Prostate gland (tissue), 2 donors: ENCODE measurements at regions not wholly inside any gene's neighbourhood (a gene's known extent, or its start where the extent isn't known, plus 50 kb on each side); places are given as distances from the start of the nearest gene placed in this dataset.

Experiments
- POLR2A ChIP-seq: fragments of 450-650 bp; IDR thresholded peaks from one replicate; pipeline ENCODE4 v1.6.1; 2016; ENCODE audit warnings: antibody characterized with exemption, mild to moderate bottlenecking
- POLR2AphosphoS5 ChIP-seq: sonication (generic); formaldehyde crosslinking; IDR thresholded peaks from one replicate; pipeline ENCODE4 v1.6.1; 2017; ENCODE audit warnings: antibody characterized with exemption
- TF ChIP-seq, protein P1 (sequence below), 4 experiments: fragments of 200-600 bp in 2 of 4; fragments of 450-650 bp in 2 of 4; sonication (generic) in 2 of 4; IDR thresholded peaks; 1 replicate in 3 of 4; 2 replicates in 1 of 4; pipeline ENCODE4 v1.5.1; 2016 to 2019; ENCODE audit warnings: antibody characterized with exemption in 4 of 4, mild to moderate bottlenecking in 2 of 4, moderate library complexity in 2 of 4

DNA sequence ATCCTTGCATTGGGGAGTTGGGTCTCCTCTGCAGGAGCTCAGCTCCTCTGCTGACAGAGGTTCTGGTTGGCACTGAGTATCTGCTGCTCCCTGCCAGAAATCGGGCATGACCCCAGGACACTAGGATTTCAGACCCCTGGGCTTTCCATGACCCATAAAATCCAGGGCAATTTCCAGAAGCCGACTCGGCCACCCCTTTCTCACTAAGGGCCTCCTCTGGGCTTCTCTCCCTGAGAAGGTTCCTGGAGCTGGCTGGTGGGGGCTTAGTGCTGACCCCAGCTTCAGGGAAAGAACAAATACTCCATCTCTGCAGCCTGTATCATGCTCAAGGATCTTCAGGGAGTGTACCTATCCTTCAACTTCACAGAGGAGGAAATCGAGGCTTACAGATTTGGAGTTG lies 603.4 kb downstream of the PTPRU start:
- TF ChIP-seq, protein P1, sequence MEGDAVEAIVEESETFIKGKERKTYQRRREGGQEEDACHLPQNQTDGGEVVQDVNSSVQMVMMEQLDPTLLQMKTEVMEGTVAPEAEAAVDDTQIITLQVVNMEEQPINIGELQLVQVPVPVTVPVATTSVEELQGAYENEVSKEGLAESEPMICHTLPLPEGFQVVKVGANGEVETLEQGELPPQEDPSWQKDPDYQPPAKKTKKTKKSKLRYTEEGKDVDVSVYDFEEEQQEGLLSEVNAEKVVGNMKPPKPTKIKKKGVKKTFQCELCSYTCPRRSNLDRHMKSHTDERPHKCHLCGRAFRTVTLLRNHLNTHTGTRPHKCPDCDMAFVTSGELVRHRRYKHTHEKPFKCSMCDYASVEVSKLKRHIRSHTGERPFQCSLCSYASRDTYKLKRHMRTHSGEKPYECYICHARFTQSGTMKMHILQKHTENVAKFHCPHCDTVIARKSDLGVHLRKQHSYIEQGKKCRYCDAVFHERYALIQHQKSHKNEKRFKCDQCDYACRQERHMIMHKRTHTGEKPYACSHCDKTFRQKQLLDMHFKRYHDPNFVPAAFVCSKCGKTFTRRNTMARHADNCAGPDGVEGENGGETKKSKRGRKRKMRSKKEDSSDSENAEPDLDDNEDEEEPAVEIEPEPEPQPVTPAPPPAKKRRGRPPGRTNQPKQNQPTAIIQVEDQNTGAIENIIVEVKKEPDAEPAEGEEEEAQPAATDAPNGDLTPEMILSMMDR (IDR thresholded peaks at IDR 0.05): no peak
- TF ChIP-seq POLR2AphosphoS5 (no peak), POLR2A (no peak)
